Fibroblast of villous mesenchyme (primary cell): ENCODE measurements at regions not wholly inside any gene's neighbourhood (a gene's known extent, or its start where the extent isn't known, plus 50 kb on each side); places are given as distances from the start of the nearest gene placed in this dataset.

Experiments
- DNase-seq: peaks from one replicate; pipeline ENCODE4 v3.0.0-alpha.2; 2010; ENCODE audit warnings: low read depth
- H3K4me3 ChIP-seq: 2 replicates; pipeline ENCODE4 v1.5.1; 2011; ENCODE audit warnings: low read depth, mild to moderate bottlenecking, low read length
- CTCF ChIP-seq: IDR thresholded peaks from 2 replicates; pipeline ENCODE4 v1.5.1; 2012; ENCODE audit warnings: low read depth, mild to moderate bottlenecking, low read length; ENCODE audit not compliant: insufficient read depth

- no peak for TF ChIP-seq CTCF
- DNase-seq = no peak
- H3K4me3 ChIP-seq = no peak overlapping the region
These were observed 221.2 kb upstream of the PSMD7 start for GRCh38 chr16:74075393-74075792.

GRCh38 chr16:74073456-74073855 is 223.2 kb upstream of the PSMD7 start:
- TF ChIP-seq CTCF = no peak
- DNase-seq = peak; percentile 13

GRCh38 chr16:74071996-74072535 is 224.5 kb upstream of the PSMD7 start:
- no peak for DNase-seq
- no peak overlapping the region for H3K4me3 ChIP-seq
- TF ChIP-seq CTCF = no peak

More at GRCh38 chr16:74073456-74073855, 223.2 kb upstream of the PSMD7 start:
- H3K4me3 ChIP-seq = no peak overlapping the region

GRCh38 chr16:74070237-74070636 is 226.4 kb upstream of the PSMD7 start:
- no peak overlapping the region for H3K4me3 ChIP-seq
- DNase-seq = no peak
- TF ChIP-seq CTCF = no peak

- H3K4me3 ChIP-seq = no peak overlapping the region
- no peak for DNase-seq
- TF ChIP-seq CTCF = no peak
These were observed 232.4 kb upstream of the PSMD7 start for GRCh38 chr16:74064120-74064735.

- no peak for TF ChIP-seq CTCF
- no peak overlapping the region for H3K4me3 ChIP-seq
- DNase-seq = no peak
These were observed 242.8 kb upstream of the PSMD7 start for GRCh38 chr16:74053826-74054225.

GRCh38 chr16:74053312-74053711 is 243.3 kb upstream of the PSMD7 start:
- TF ChIP-seq CTCF = no peak
- DNase-seq = no peak

More at GRCh38 chr16:74053312-74053711, 243.3 kb upstream of the PSMD7 start:
- H3K4me3 ChIP-seq = no peak overlapping the region
